NT2/D1 (cell line): ENCODE measurements at regions not wholly inside any gene's neighbourhood (a gene's known extent, or its start where the extent isn't known, plus 50 kb on each side); places are given as distances from the start of the nearest gene placed in this dataset.

Source experiments
- DNase-seq: peaks from one replicate; pipeline ENCODE4 v3.0.0-alpha.2; 2011; ENCODE audit warnings: low read depth, low spot score
- H3K27me3 ChIP-seq: 2 replicates; pipeline ENCODE4 v1.6.0; 2011; ENCODE audit warnings: mild to moderate bottlenecking; ENCODE audit not compliant: insufficient read length, insufficient read depth
- H3K36me3 ChIP-seq: 2 replicates; pipeline ENCODE4 v1.6.1; 2011; ENCODE audit warnings: mild to moderate bottlenecking, low read length, mixed read lengths; ENCODE audit not compliant: insufficient read depth, insufficient read length
- H3K4me1 ChIP-seq: 2 replicates; pipeline ENCODE4 v1.5.1; 2011; ENCODE audit not compliant: insufficient read depth, insufficient read length
- H3K4me3 ChIP-seq: 2 replicates; pipeline ENCODE4 v1.5.1; 2011; ENCODE audit warnings: low read depth; ENCODE audit not compliant: insufficient read length
- H3K9ac ChIP-seq: 2 replicates; pipeline ENCODE4 v1.6.0; 2011; ENCODE audit warnings: low read depth; ENCODE audit not compliant: insufficient read length
- H3K9me3 ChIP-seq: 2 replicates; pipeline ENCODE4 v1.5.1; 2011; ENCODE audit warnings: mild to moderate bottlenecking, low read length; ENCODE audit not compliant: insufficient read depth
- SUZ12 ChIP-seq: IDR thresholded peaks from 2 replicates; pipeline ENCODE4 v1.6.1; 2011; ENCODE audit not compliant: insufficient read length, insufficient read depth; ENCODE audit errors: extremely low read depth
- YY1 ChIP-seq: IDR thresholded peaks from 2 replicates; pipeline ENCODE4 v1.6.1; 2011; ENCODE audit not compliant: insufficient read length, insufficient read depth
- ZNF274 ChIP-seq: IDR thresholded peaks from 2 replicates; pipeline ENCODE4 v1.6.1; 2011; ENCODE audit warnings: mild to moderate bottlenecking, low read depth, low read length

DNA sequence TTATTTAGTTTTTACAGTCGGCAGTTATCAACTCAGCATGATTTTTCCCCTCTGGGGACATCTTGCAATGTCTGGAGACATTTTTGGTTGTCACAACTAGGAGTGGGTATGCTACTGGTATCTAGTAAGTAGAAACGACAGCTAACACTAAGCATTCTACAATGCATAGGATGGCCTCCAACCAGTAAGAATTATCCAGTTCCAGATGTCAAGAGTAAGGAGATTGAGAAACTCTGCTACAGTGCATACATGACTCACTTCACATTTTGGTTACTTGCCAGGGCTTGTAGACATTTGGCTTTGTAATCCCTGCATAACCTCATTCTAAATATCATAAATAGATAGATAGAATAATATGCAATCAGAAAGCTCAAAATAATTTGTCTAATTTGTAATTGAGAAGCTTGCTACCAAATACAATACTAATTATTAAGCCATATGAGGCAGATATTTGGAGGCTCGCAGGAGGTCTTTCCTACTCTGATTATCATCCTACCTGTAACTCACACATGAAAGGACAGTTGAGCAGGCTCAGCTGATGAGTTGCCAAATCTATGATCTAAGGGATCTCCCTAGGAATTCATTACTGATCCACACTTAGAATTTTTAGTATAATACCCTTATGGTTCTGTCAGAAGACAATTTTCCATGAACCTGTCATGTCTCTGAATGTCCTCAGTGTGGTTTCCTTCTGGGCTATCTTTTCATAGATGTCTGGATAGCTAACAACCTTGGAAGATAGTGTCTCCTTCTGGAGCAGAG is 346.9 kb upstream of the TLE4 start:
- DNase-seq, result no peak
- no peak for TF ChIP-seq YY1
- no peak for TF ChIP-seq ZNF274
- TF ChIP-seq SUZ12, result no peak

GRCh38 chr9:79233542-79233941 is 338.2 kb upstream of the TLE4 start:
- no peaks in the 10 kb centered on the region for H3K27me3 ChIP-seq
- H3K4me1 ChIP-seq, result no peaks in the 10 kb centered on the region
- peaks cover 11% of the 10 kb centered on the region; the same call in 1 of the 2 replicates for H3K9me3 ChIP-seq
- H3K36me3 ChIP-seq, result no peaks in the 10 kb centered on the region
- peak; percentile 30 for DNase-seq
- no peak overlapping the region for H3K4me3 ChIP-seq
- H3K9ac ChIP-seq, result no peak overlapping the region
- TF ChIP-seq ZNF274, result no peak
- TF ChIP-seq YY1, result no peak
- no peak for TF ChIP-seq SUZ12

More for the DNA sequence above, 346.9 kb upstream of the TLE4 start:
- Histone ChIP-seq H3K9me3 (no peaks in the 10 kb centered on the region), H3K27me3 (no peaks in the 10 kb centered on the region), H3K36me3 (no peaks in the 10 kb centered on the region), H3K4me1 (no peaks in the 10 kb centered on the region), H3K4me3 (no peak overlapping the region), H3K9ac (no peak overlapping the region)

DNA sequence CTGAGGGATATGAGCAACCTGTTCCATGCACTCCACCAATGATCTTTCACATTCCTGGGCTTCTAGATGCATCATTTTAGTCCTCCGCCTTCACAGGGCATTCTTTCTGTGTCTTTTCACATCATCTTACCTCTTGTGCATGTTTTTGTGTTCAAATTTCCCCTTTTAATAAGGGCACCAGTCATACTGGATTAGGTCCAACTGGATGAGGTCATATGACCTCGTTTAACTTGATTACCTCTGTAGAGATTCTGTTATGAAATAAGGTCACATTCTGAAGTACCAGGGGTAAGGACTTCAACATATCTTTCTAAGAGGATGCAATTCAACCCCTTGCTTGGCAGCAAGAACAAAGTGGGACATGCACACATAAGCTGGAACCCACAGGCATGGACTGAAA is 335.3 kb upstream of the TLE4 start:
- H3K9ac ChIP-seq, result no peak overlapping the region
- no peak for DNase-seq
- H3K4me1 ChIP-seq, result no peaks in the 10 kb centered on the region
- H3K36me3 ChIP-seq, result no peaks in the 10 kb centered on the region
- H3K9me3 ChIP-seq, result peaks cover 11% of the 10 kb centered on the region; the same call in 1 of the 2 replicates
- no peaks in the 10 kb centered on the region for H3K27me3 ChIP-seq
- no peak for TF ChIP-seq ZNF274
- no peak for TF ChIP-seq YY1
- TF ChIP-seq SUZ12, result no peak
- H3K4me3 ChIP-seq, result no peak overlapping the region

DNA sequence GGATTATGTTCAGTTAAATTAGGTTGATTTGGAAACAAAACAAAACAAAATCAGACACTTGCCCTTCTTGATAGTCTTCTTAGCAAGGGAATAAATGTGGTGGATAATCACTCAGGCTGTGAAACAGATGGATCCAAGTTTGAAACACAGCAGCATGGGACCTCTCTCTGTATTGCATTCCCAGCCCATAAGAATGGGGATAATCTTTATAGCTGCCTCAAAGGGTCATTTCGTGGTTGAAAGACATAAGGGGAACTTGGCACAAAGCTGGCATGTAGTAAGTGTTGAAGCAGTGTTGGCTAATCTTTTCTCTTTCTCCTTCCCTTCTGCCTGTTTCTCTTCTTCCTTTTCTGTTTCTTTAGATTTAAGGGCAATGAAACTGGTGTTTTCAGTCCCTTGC is 333.9 kb upstream of the TLE4 start:
- no peaks in the 10 kb centered on the region for H3K4me1 ChIP-seq
- no peaks in the 10 kb centered on the region for H3K36me3 ChIP-seq
- H3K9ac ChIP-seq, result no peak overlapping the region
- no peak for DNase-seq
- TF ChIP-seq YY1, result no peak
- no peak for TF ChIP-seq ZNF274
- TF ChIP-seq SUZ12, result no peak
- no peak overlapping the region for H3K4me3 ChIP-seq
- H3K27me3 ChIP-seq, result no peaks in the 10 kb centered on the region
- H3K9me3 ChIP-seq, result peaks cover 1% of the 10 kb centered on the region; the same call in 1 of the 2 replicates

GRCh38 chr9:79240774-79241173 is 331.0 kb upstream of the TLE4 start:
- H3K9me3 ChIP-seq, result no peaks in the 10 kb centered on the region
- no peak overlapping the region for H3K4me3 ChIP-seq
- no peaks in the 10 kb centered on the region for H3K27me3 ChIP-seq
- no peaks in the 10 kb centered on the region for H3K4me1 ChIP-seq
- DNase-seq, result peak; percentile 52
- no peaks in the 10 kb centered on the region for H3K36me3 ChIP-seq
- H3K9ac ChIP-seq, result no peak overlapping the region
- TF ChIP-seq SUZ12 (no peak), YY1 (no peak), ZNF274 (no peak)

DNA sequence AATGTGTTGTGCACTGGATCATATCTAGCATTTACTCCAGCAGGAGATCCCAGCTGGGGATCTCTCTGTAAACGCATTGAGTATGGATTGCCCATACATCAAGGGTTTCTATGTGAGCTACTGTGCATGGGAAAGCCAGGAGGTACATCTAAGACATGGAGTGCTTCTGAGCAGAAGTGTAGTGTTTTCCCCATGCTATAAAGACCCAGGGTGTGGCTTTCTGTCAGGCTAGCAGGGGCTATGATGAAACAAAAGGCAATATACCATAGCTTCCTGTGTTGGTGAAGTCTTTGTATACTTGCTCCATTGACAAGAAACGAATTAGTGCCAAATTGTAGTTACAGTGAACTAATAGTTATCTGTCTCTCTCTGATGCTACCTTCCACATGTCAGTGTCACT is 329.3 kb upstream of the TLE4 start:
- Histone ChIP-seq H3K4me1 (no peaks in the 10 kb centered on the region), H3K9me3 (no peaks in the 10 kb centered on the region), H3K4me3 (no peak overlapping the region), H3K9ac (no peak overlapping the region), H3K27me3 (no peaks in the 10 kb centered on the region), H3K36me3 (no peaks in the 10 kb centered on the region)
- DNase-seq, result no peak
- TF ChIP-seq SUZ12 (no peak), ZNF274 (no peak), YY1 (no peak)

GRCh38 chr9:79246170-79246569 is 325.6 kb upstream of the TLE4 start:
- no peak overlapping the region for H3K4me3 ChIP-seq
- no peak for TF ChIP-seq YY1
- TF ChIP-seq SUZ12, result no peak
- TF ChIP-seq ZNF274, result no peak

More at GRCh38 chr9:79246170-79246569, 325.6 kb upstream of the TLE4 start:
- Histone ChIP-seq H3K9ac (no peak overlapping the region), H3K4me1 (no peaks in the 10 kb centered on the region), H3K9me3 (no peaks in the 10 kb centered on the region), H3K27me3 (no peaks in the 10 kb centered on the region), H3K36me3 (no peaks in the 10 kb centered on the region)
- no peak for DNase-seq
